ENCODE measurements at regions not wholly inside any gene's neighbourhood (a gene's known extent, or its start where the extent isn't known, plus 50 kb on each side); places are given as distances from the start of the nearest gene placed in this dataset.

DNA sequence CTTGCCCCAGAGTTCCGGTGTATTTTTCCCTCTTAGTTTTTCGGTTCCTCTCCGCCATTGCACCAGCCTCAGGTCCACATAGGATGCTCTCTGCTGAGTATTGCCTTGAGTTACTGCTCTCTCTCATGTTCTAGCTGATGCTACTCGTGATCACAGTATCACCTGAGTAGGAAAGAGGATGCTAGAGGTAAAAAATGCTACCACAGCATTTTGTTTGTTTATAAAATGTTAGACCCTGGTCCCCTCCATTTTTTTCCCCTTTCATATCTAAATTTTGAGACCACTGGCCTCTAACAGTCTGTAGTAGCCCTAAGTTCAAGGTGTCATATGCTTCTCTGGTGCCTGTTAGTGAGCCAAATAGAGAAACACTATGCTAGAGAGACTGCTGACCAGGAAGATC is 175.5 kb downstream of the OR2B2 start:
- CTCF ChIA-PET, result no interaction called here
- Histone ChIP-seq H3K9ac (ENCODE audit: low read length) (no peak overlapping the region), H3F3A (ENCODE audit: low read length, unreplicated experiment) (no peaks in the 10 kb centered on the region), H3K27ac (ENCODE audit: low read length) (no peak overlapping the region), H3K4me2 (ENCODE audit: low read length) (no peak overlapping the region), H3K4me1 (ENCODE audit: insufficient read depth, low read length) (no peaks in the 10 kb centered on the region), H3K36me3 (ENCODE audit: low read depth, low read length) (no peaks in the 10 kb centered on the region), H4K20me1 (ENCODE audit: low read length) (no peaks in the 10 kb centered on the region), H3K4me3 (ENCODE audit: low read length) (no peak overlapping the region), H3K79me2 (ENCODE audit: low read length) (no peaks in the 10 kb centered on the region), H3K27me3 (ENCODE audit: low read length) (no peaks in the 10 kb centered on the region), H3K9me2 (replicated peaks; ENCODE audit: low read length) (no peaks in the 10 kb centered on the region), H3K9me3 (ENCODE audit: low read length) (no peaks in the 10 kb centered on the region), H2AFZ (ENCODE audit: low read length) (no peak overlapping the region)
- TF ChIP-seq EZH2 (IDR thresholded peaks at IDR 0.05; ENCODE audit: low read length, unreplicated experiment), result no peak
- no peak for TF ChIP-seq EZH2phosphoT487 (IDR thresholded peaks at IDR 0.05; ENCODE audit: borderline replicate concordance, low read length)
- TF ChIP-seq, protein P1, sequence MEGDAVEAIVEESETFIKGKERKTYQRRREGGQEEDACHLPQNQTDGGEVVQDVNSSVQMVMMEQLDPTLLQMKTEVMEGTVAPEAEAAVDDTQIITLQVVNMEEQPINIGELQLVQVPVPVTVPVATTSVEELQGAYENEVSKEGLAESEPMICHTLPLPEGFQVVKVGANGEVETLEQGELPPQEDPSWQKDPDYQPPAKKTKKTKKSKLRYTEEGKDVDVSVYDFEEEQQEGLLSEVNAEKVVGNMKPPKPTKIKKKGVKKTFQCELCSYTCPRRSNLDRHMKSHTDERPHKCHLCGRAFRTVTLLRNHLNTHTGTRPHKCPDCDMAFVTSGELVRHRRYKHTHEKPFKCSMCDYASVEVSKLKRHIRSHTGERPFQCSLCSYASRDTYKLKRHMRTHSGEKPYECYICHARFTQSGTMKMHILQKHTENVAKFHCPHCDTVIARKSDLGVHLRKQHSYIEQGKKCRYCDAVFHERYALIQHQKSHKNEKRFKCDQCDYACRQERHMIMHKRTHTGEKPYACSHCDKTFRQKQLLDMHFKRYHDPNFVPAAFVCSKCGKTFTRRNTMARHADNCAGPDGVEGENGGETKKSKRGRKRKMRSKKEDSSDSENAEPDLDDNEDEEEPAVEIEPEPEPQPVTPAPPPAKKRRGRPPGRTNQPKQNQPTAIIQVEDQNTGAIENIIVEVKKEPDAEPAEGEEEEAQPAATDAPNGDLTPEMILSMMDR (conservative IDR thresholded peaks at IDR 0.05; ENCODE audit: low read depth, low read length), result no peak
- no TSS peak for BruUV-seq (replicated peaks)
- intact Hi-C loops (cut with micrococcal nuclease), result no loop called here
- DNase-seq (no peak), ATAC-seq (no peak)
- POLR2A ChIA-PET (ENCODE audit: unreplicated experiment), result no interaction called here

DNA sequence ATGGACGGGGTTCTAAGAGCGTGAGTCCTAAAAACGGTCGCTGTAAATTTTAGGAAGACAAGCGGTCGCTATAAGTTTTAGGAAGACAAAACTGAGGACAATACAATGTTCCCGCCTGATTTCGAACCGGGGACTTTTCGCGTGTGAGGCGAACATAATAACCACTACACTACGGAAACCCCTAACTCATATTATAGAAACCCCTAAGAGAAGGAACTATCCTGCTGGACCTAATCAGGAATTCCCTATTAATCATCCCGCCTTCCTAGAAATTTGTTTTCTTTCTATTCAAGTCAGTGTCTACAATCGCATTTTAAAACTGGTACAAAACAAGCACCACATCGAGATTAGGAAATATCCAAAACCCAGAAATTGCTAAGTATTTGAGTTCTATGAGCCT is 183.8 kb downstream of the OR2B2 start:
- Histone ChIP-seq H3K9me3 (ENCODE audit: low read length) (no peaks in the 10 kb centered on the region), H3K4me1 (ENCODE audit: insufficient read depth, low read length) (no peaks in the 10 kb centered on the region), H3F3A (ENCODE audit: low read length, unreplicated experiment) (no peaks in the 10 kb centered on the region), H3K27me3 (ENCODE audit: low read length) (peaks cover 11% of the 10 kb centered on the region; the same call in 1 of the 2 replicates), H3K79me2 (ENCODE audit: low read length) (no peaks in the 10 kb centered on the region), H3K9me2 (replicated peaks; ENCODE audit: low read length) (no peaks in the 10 kb centered on the region), H3K27ac (ENCODE audit: low read length) (no peak overlapping the region), H2AFZ (ENCODE audit: low read length) (no peak overlapping the region), H4K20me1 (ENCODE audit: low read length) (no peaks in the 10 kb centered on the region), H3K4me3 (ENCODE audit: low read length) (no peak overlapping the region), H3K9ac (ENCODE audit: low read length) (no peak overlapping the region), H3K36me3 (ENCODE audit: low read depth, low read length) (no peaks in the 10 kb centered on the region), H3K4me2 (ENCODE audit: low read length) (no peak overlapping the region)
- ChIA-PET POLR2A (ENCODE audit: unreplicated experiment) (no interaction called here), CTCF (interaction anchor here (0.6 kb wide), 1 partner anchor 208 kb away, joined by 3 read pairs; no protein-coding TSS in a partner anchor)
- TF ChIP-seq, protein P1 (conservative IDR thresholded peaks at IDR 0.05; ENCODE audit: low read depth, low read length), result no peak
- TF ChIP-seq EZH2 (IDR thresholded peaks at IDR 0.05; ENCODE audit: low read length, unreplicated experiment) (no peak), EZH2phosphoT487 (IDR thresholded peaks at IDR 0.05; ENCODE audit: borderline replicate concordance, low read length) (no peak)
- ATAC-seq (no peak), DNase-seq (no peak)
- intact Hi-C loops (cut with micrococcal nuclease), result no loop called here
- no TSS peak for BruUV-seq (replicated peaks)

DNA sequence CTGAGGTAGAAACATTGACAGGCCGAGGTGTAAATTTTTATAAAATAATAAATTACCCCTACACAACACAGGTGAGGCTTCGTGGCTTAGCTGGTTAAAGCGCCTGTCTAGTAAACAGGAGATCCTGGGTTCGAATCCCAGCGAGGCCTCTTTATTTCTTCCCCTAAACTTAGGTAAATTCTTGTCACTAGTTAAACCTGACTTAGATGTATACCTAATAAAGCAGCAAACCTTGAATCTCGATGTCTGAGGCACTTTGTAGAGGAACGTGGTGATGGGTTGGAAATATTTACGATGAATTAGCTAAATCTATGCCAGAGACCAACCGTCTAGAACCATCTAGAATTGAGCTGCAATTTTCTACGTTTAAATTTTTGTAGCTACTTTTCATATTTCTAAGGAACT is 185.6 kb downstream of the OR2B2 start:
- BruUV-seq (replicated peaks), result no TSS peak
- Histone ChIP-seq H3K4me2 (ENCODE audit: low read length) (no peak overlapping the region), H3K9me2 (replicated peaks; ENCODE audit: low read length) (no peaks in the 10 kb centered on the region), H3K9me3 (ENCODE audit: low read length) (no peaks in the 10 kb centered on the region), H3K36me3 (ENCODE audit: low read depth, low read length) (no peaks in the 10 kb centered on the region), H4K20me1 (ENCODE audit: low read length) (no peaks in the 10 kb centered on the region), H3K27ac (ENCODE audit: low read length) (no peak overlapping the region), H2AFZ (ENCODE audit: low read length) (no peak overlapping the region), H3K27me3 (ENCODE audit: low read length) (peaks cover 11% of the 10 kb centered on the region; the same call in 1 of the 2 replicates), H3F3A (ENCODE audit: low read length, unreplicated experiment) (no peaks in the 10 kb centered on the region), H3K4me1 (ENCODE audit: insufficient read depth, low read length) (no peaks in the 10 kb centered on the region), H3K79me2 (ENCODE audit: low read length) (no peaks in the 10 kb centered on the region), H3K4me3 (ENCODE audit: low read length) (no peak overlapping the region), H3K9ac (ENCODE audit: low read length) (no peak overlapping the region)
- ChIA-PET POLR2A (ENCODE audit: unreplicated experiment) (no interaction called here), CTCF (no interaction called here)
- ATAC-seq, result peak; percentile 50; the same call in 1 of the 2 replicates
- peak; percentile 63 for DNase-seq
- intact Hi-C loops (cut with micrococcal nuclease), result no loop called here
- TF ChIP-seq, protein P1 (conservative IDR thresholded peaks at IDR 0.05; ENCODE audit: low read depth, low read length), result no peak
- TF ChIP-seq EZH2 (IDR thresholded peaks at IDR 0.05; ENCODE audit: low read length, unreplicated experiment) (no peak), EZH2phosphoT487 (IDR thresholded peaks at IDR 0.05; ENCODE audit: borderline replicate concordance, low read length) (no peak)

Data from PC-3 (cell line).